ENCODE measurements at regions not wholly inside any gene's neighbourhood (a gene's known extent, or its start where the extent isn't known, plus 50 kb on each side); places are given as distances from the start of the nearest gene placed in this dataset.

DNA sequence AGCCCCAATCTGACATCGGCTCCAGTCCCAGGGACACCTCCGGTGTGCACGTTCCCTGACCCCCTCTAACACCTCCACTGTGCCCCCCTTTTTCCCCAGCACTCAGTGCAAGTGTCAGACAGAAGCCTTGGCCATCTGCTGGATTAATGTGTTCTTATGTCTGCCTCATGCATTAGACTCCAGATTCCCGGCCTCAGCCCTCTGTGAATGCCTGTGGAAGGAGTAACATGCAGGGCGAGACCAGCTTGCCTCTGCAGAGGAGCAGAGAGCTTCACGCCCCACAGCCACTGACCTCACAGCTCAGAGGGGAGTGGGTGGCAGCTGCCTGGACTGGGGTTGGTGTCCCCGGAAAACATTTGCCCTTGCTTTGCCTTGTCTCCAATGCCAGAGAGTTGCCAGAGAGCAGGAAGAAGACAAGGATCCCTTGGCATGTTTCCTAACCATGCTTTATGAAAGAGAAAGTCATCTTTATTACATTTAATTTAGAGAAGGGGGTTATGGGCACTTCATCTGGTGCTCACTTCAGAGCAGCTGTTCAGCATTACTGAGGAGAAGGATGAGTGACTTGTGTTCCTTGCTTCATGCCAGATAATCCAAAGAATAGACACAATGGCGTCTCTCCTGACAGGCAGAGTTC lies 91.6 kb upstream of the CXCL12 start:
- ATAC-seq, result no peak
- no peaks in the 10 kb centered on the region for H3K9me3 ChIP-seq
- no peaks in the 10 kb centered on the region for H3K36me3 ChIP-seq (ENCODE audit: low read depth)
- intact Hi-C loops (cut with DNase I, micrococcal nuclease), result no loop called here
- no peak overlapping the region for H3K4me3 ChIP-seq
- H3K4me1 ChIP-seq (ENCODE audit: low read depth), result no peaks in the 10 kb centered on the region
- DNase-seq, result no peak
- TF ChIP-seq, protein P1, sequence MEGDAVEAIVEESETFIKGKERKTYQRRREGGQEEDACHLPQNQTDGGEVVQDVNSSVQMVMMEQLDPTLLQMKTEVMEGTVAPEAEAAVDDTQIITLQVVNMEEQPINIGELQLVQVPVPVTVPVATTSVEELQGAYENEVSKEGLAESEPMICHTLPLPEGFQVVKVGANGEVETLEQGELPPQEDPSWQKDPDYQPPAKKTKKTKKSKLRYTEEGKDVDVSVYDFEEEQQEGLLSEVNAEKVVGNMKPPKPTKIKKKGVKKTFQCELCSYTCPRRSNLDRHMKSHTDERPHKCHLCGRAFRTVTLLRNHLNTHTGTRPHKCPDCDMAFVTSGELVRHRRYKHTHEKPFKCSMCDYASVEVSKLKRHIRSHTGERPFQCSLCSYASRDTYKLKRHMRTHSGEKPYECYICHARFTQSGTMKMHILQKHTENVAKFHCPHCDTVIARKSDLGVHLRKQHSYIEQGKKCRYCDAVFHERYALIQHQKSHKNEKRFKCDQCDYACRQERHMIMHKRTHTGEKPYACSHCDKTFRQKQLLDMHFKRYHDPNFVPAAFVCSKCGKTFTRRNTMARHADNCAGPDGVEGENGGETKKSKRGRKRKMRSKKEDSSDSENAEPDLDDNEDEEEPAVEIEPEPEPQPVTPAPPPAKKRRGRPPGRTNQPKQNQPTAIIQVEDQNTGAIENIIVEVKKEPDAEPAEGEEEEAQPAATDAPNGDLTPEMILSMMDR (IDR thresholded peaks at IDR 0.05), result no peak

DNA sequence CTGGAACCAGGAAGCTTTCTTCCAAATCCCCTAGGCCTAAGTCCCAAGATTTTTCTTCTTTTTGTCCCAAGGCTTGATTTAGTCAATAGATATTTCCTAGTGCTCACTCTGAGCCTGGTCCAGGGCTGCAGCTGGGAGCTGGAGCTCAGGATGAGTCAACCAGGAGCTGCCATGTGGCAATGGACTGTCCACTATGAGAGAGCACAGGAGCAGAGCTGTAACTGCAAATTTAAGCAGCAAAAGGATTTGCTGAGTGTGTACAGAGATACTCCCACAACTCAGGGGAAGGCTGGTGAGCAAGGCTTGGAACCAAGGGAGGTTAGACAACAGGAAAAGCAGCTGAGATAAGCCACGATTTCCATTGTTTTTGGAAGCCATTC lies 92.1 kb upstream of the CXCL12 start:
- ATAC-seq (peak; percentile 35), DNase-seq (no peak)
- intact Hi-C loops (cut with DNase I, micrococcal nuclease), result no loop called here
- H3K4me3 ChIP-seq, result no peak overlapping the region
- H3K4me1 ChIP-seq (ENCODE audit: low read depth), result no peaks in the 10 kb centered on the region
- no peaks in the 10 kb centered on the region for H3K36me3 ChIP-seq (ENCODE audit: low read depth)
- no peaks in the 10 kb centered on the region for H3K9me3 ChIP-seq
- TF ChIP-seq, protein P1 (IDR thresholded peaks at IDR 0.05), result no peak

GRCh38 chr10:44478040-44478439 lies 93.1 kb upstream of the CXCL12 start:
- Histone ChIP-seq H3K4me1 (ENCODE audit: low read depth) (no peaks in the 10 kb centered on the region), H3K36me3 (ENCODE audit: low read depth) (no peaks in the 10 kb centered on the region), H3K9me3 (no peaks in the 10 kb centered on the region), H3K4me3 (no peak overlapping the region)
- ATAC-seq, result no peak
- intact Hi-C loops (cut with DNase I, micrococcal nuclease), result no loop called here
- TF ChIP-seq, protein P1 (IDR thresholded peaks at IDR 0.05), result no peak
- DNase-seq, result no peak

DNA sequence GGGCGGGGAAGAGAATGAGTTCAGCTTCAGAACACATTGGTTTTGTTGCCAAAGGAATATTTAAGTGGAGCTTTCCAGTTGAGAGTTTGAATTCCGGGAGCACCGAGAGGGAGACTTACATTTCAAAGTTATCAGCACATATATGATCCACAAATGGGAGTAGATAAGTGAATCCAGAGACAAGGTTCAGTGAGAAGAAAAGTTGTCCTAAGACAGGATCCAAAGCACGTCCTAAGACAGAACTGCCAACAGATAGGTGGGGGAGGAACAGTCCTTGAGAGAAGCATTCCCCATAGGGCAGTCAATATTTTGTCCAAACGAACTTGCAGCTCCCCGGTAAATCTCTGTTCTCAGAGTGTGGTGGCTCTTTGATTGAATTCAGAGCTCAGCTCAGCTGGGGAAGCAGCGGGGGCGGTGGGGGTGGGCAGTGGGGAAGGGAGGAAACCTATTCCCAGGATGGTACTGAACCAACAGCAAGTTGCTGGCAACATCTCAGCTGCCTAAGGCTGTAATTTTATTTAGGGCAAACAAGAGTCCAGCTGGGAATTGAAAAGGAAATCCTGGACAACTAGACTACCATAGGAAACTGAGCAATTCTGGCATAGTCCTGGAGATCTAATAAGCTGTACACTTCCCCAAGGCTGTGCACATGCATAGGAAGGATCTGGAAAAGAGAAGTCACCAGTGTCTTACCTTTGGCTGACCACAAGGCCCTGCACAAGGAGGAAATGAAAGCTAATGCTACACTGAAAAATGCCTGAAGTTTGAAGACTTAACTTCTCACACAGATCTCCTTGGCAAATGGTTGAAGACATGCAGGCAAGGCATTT lies 94.2 kb upstream of the CXCL12 start:
- DNase-seq (no peak), ATAC-seq (no peak)
- Histone ChIP-seq H3K9me3 (no peaks in the 10 kb centered on the region), H3K36me3 (ENCODE audit: low read depth) (no peaks in the 10 kb centered on the region), H3K4me3 (no peak overlapping the region), H3K4me1 (ENCODE audit: low read depth) (no peaks in the 10 kb centered on the region)
- intact Hi-C loops (cut with DNase I, micrococcal nuclease), result no loop called here
- TF ChIP-seq, protein P1 (IDR thresholded peaks at IDR 0.05), result no peak

DNA sequence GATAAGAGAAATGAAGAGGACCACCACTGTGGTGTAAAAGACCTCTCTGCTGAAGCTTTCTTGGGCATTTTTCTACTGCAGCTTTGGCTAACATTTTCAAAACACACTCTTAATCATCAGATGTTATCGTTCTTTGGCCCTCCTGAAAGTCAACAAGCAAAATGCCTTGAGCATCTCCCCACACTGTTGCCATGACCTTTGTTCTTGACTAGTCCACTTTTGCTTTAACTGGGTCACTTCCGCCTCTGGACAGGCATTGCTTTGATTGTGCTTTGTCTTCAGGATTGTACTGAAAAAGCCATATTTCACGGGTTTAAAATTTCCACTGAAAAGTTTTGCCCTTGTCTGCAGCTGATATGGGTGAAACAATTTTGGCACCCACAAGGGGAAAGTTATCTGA lies 107.8 kb upstream of the CXCL12 start:
- intact Hi-C loops (cut with DNase I, micrococcal nuclease), result no loop called here
- H3K9me3 ChIP-seq, result no peaks in the 10 kb centered on the region
- DNase-seq, result no peak
- no peak for ATAC-seq
- no peaks in the 10 kb centered on the region for H3K36me3 ChIP-seq (ENCODE audit: low read depth)
- no peaks in the 10 kb centered on the region for H3K4me1 ChIP-seq (ENCODE audit: low read depth)
- TF ChIP-seq, protein P1 (IDR thresholded peaks at IDR 0.05), result no peak
- H3K4me3 ChIP-seq, result no peak overlapping the region

Data from mucosa of descending colon (tissue), 3 donors.